HepG2 (cell line): ENCODE measurements at regions not wholly inside any gene's neighbourhood (a gene's known extent, or its start where the extent isn't known, plus 50 kb on each side); places are given as distances from the start of the nearest gene placed in this dataset.

Experiments used
- ATAC-seq: fragments of 200-7000 bp; cut with Tn5 transposase; 3 replicates; pipeline ENCODE4 v1.9.1; 2020; ENCODE audit warnings: mild to moderate bottlenecking, moderate library complexity
- BruUV-seq: library from RNA; stranded (reverse); fragments of 400-500 nt; replicated peaks from 2 replicates; lab custom pipeline; 2021; lab: Mats Ljungman, UMichigan
- CTCF ChIA-PET: fragments of 300-600 bp; formaldehyde crosslinking; extraction: SDS; loops from one replicate; lab custom pipeline; 2021; ENCODE audit warnings: low total read pairs, inconsistent platforms, low intra/inter-chr PET ratio; lab: Yijun Ruan, JAX
- POLR2A ChIA-PET: fragments of 350-600 bp; sonication (Branson Sonifier 250); formaldehyde crosslinking; loops from one replicate; lab custom pipeline; 2020; ENCODE audit warnings: antibody characterized with exemption, inconsistent platforms; lab: Yijun Ruan, JAX
- DNase-seq: peaks from one replicate; pipeline ENCODE4 v3.0.0-alpha.2; 2015; ENCODE audit warnings: low spot score
- FAIRE-seq: peaks from 3 replicates; lab custom pipeline; 2011; peaks lifted over from hg19 to GRCh38; lab: Jason Lieb, UNC
- H2AFZ ChIP-seq: one replicate; pipeline ENCODE4 v1.6.1; 2011; ENCODE audit warnings: low read length, inconsistent platforms
- H3K27ac ChIP-seq: fragments of 300-600 bp; 3 replicates; pipeline ENCODE4 v1.8.0; 2011; ENCODE audit warnings: mixed run types, mild to moderate bottlenecking, mixed read lengths, low read length, inconsistent platforms; ENCODE audit not compliant: insufficient read depth; ENCODE audit errors: extremely low read length
- H3K27me3 ChIP-seq, 2 experiments: fragments of 200-600 bp in 1 of 2; 2 replicates in 1 of 2; 3 replicates in 1 of 2; pipeline versions ENCODE4 v1.6.0 to v1.8.0; 2011; ENCODE audit warnings: low read length in 2 of 2, mild to moderate bottlenecking in 2 of 2, moderate library complexity in 2 of 2, inconsistent platforms in 1 of 2; ENCODE audit not compliant: insufficient read depth in 2 of 2, control insufficient read depth in 1 of 2
- H3K36me3 ChIP-seq, 2 experiments: fragments of 200-600 bp in 1 of 2; replicated peaks in 1 of 2; 2 replicates in 1 of 2; 3 replicates in 1 of 2; pipeline versions ENCODE4 v1.5.1 to v1.8.0; 2011; ENCODE audit warnings: low read length in 2 of 2, inconsistent platforms in 1 of 2; ENCODE audit not compliant: insufficient read depth in 2 of 2, control insufficient read depth in 1 of 2
- H3K4me1 ChIP-seq: 2 replicates; pipeline ENCODE4 v1.5.1; 2012; ENCODE audit warnings: low read length, inconsistent platforms; ENCODE audit not compliant: insufficient read depth
- H3K4me2 ChIP-seq: 2 replicates; pipeline ENCODE4 v1.6.0; 2011; ENCODE audit warnings: low read depth, low read length, inconsistent platforms
- H3K4me3 ChIP-seq, 3 experiments: fragments of 200-600 bp in 1 of 3; sonication (generic), shearing (Covaris generic) in 1 of 3; replicated peaks in 1 of 3; 2 replicates each; pipeline ENCODE4 v1.5.1; 2011 to 2016; ENCODE audit warnings: low read length in 3 of 3, inconsistent platforms in 2 of 3, low read depth in 2 of 3, mild to moderate bottlenecking in 2 of 3, control low read depth in 1 of 3, mixed read lengths in 1 of 3; ENCODE audit not compliant: insufficient read depth in 1 of 3
- H3K79me2 ChIP-seq: one replicate; pipeline ENCODE4 v1.6.1; 2011; ENCODE audit warnings: low read length, inconsistent platforms; ENCODE audit not compliant: insufficient read depth
- H3K9ac ChIP-seq: 2 replicates; pipeline ENCODE4 v1.6.0; 2011; ENCODE audit warnings: mild to moderate bottlenecking, low read depth, low read length, inconsistent platforms; ENCODE audit not compliant: insufficient read depth
- H3K9me3 ChIP-seq: 2 replicates; pipeline ENCODE4 v1.5.1; 2012; ENCODE audit warnings: mild to moderate bottlenecking, low read length
- H4K20me1 ChIP-seq: 2 replicates; pipeline ENCODE4 v1.6.0; 2011; ENCODE audit warnings: inconsistent platforms, mild to moderate bottlenecking, low read length, moderate library complexity; ENCODE audit not compliant: insufficient read depth
- ARHGAP35 ChIP-seq: sonication (generic); formaldehyde crosslinking; IDR thresholded peaks from 2 replicates; pipeline ENCODE4 v1.9.0; 2022; ENCODE audit warnings: mild to moderate bottlenecking, inconsistent platforms, moderate library complexity, missing genetic modification reagents, borderline replicate concordance
- BRD4 ChIP-seq: sonication (generic); formaldehyde crosslinking; IDR thresholded peaks from 2 replicates; pipeline ENCODE4 v1.4.0; 2020; ENCODE audit warnings: missing genetic modification reagents
- IRX3 ChIP-seq: sonication (generic); formaldehyde crosslinking; IDR thresholded peaks from 2 replicates; pipeline ENCODE4 v1.8.1; 2023; ENCODE audit warnings: mild to moderate bottlenecking, low read depth, missing genetic modification reagents, borderline replicate concordance
- JARID2 ChIP-seq: sonication (generic); formaldehyde crosslinking; IDR thresholded peaks from 2 replicates; pipeline ENCODE4 v1.8.1; 2023; ENCODE audit warnings: missing genetic modification reagents, inconsistent platforms; ENCODE audit not compliant: insufficient replicate concordance
- KDM5B ChIP-seq: sonication (generic); formaldehyde crosslinking; IDR thresholded peaks from 2 replicates; pipeline ENCODE4 v1.4.0; 2020; ENCODE audit warnings: missing genetic modification reagents, mild to moderate bottlenecking, borderline replicate concordance
- NR0B2 ChIP-seq: sonication (generic); formaldehyde crosslinking; IDR thresholded peaks from 2 replicates; pipeline ENCODE4 v1.4.0; 2020; ENCODE audit warnings: mild to moderate bottlenecking, missing genetic modification reagents
- SNAPC5 ChIP-seq: sonication (generic); formaldehyde crosslinking; IDR thresholded peaks from 2 replicates; pipeline ENCODE4 v1.8.1; 2023; ENCODE audit warnings: mild to moderate bottlenecking, missing genetic modification reagents, borderline replicate concordance
- STAT6 ChIP-seq: sonication (generic); formaldehyde crosslinking; IDR thresholded peaks from 2 replicates; pipeline ENCODE4 v1.4.0; 2020; ENCODE audit warnings: missing genetic modification reagents, mild to moderate bottlenecking, borderline replicate concordance
- TARDBP ChIP-seq: sonication (generic); formaldehyde crosslinking; IDR thresholded peaks from 2 replicates; pipeline ENCODE4 v1.8.0; 2022; ENCODE audit warnings: mild to moderate bottlenecking, missing genetic modification reagents
- THAP9 ChIP-seq: sonication (generic); formaldehyde crosslinking; IDR thresholded peaks from 2 replicates; pipeline ENCODE4; 2020; ENCODE audit warnings: missing genetic modification reagents, mild to moderate bottlenecking, borderline replicate concordance
- ZNF367 ChIP-seq: sonication (generic); formaldehyde crosslinking; IDR thresholded peaks from 2 replicates; pipeline ENCODE4 v1.4.0; 2020; ENCODE audit warnings: missing genetic modification reagents, borderline replicate concordance
- ZNF564 ChIP-seq: sonication (generic); formaldehyde crosslinking; IDR thresholded peaks from 2 replicates; pipeline ENCODE4 v1.8.1; 2023; ENCODE audit warnings: mild to moderate bottlenecking, missing genetic modification reagents
- ZNF709 ChIP-seq: sonication (generic); formaldehyde crosslinking; IDR thresholded peaks from 2 replicates; pipeline ENCODE4 v1.5.0; 2020; ENCODE audit warnings: mild to moderate bottlenecking, missing genetic modification reagents
- ZNF720 ChIP-seq: sonication (generic); formaldehyde crosslinking; IDR thresholded peaks from 2 replicates; pipeline ENCODE4 v1.4.0; 2020; ENCODE audit warnings: missing genetic modification reagents
- ZNF746 ChIP-seq: sonication (generic); formaldehyde crosslinking; IDR thresholded peaks from 2 replicates; pipeline ENCODE4 v1.8.0; 2022; ENCODE audit warnings: mild to moderate bottlenecking, missing genetic modification reagents
- ZNF790 ChIP-seq: sonication (generic); formaldehyde crosslinking; IDR thresholded peaks from 2 replicates; pipeline ENCODE4 v1.8.0; 2022; ENCODE audit warnings: missing genetic modification reagents, mild to moderate bottlenecking, borderline replicate concordance
- whole genome bisulfite sequencing: methylation state at CpG from one replicate; pipeline ENCODE4 v1.1.6; 2017; ENCODE audit warnings: low lambda C conversion rate; 5-methylcytosine and 5-hydroxymethylcytosine counted together
- in situ Hi-C: cut with HindIII; loops from 2 replicates; pipeline ENCODE4 v1.10.0; 2017; ENCODE audit warnings: low pct_unique_long_range_greater_than_20kb; ENCODE audit not compliant: extremely low pct_ligation_motif_present
- intact Hi-C: fragments of 100-400 bp; cut with micrococcal nuclease; formaldehyde crosslinking; loops from one replicate; pipeline ENCODE4 v1.10.0; 2022; ENCODE audit not compliant: unreplicated experiment

- Histone ChIP-seq H4K20me1 (no peaks in the 10 kb centered on the region), H3K9ac (no peak overlapping the region), H3K36me3 (no peaks in the 10 kb centered on the region), H3K4me1 (no peaks in the 10 kb centered on the region), H3K27ac (no peak overlapping the region), H2AFZ (no peak overlapping the region), H3K4me3 (no peak overlapping the region), H3K27me3 (no peaks in the 10 kb centered on the region; a peak in 2 of 5 replicates), H3K79me2 (no peaks in the 10 kb centered on the region), H3K4me2 (no peak overlapping the region), H3K9me3 (no peaks in the 10 kb centered on the region)
- in situ Hi-C loops (no loop called here), intact Hi-C loops (no loop called here)
- WGBS: 0% methylated on average over 1 of the region's 1 CpG
- TF ChIP-seq ZNF746 (CRISPR knock-in tag): no peak
- no peak for TF ChIP-seq ZNF709 (CRISPR knock-in tag)
- TF ChIP-seq TARDBP (CRISPR knock-in tag): no peak
- no peak for TF ChIP-seq KDM5B (CRISPR knock-in tag)
- TF ChIP-seq BRD4 (CRISPR knock-in tag): no peak
- no peak for TF ChIP-seq STAT6 (CRISPR knock-in tag)
- no peak for TF ChIP-seq NR0B2 (CRISPR knock-in tag)
- TF ChIP-seq SNAPC5 (CRISPR knock-in tag): no peak
- TF ChIP-seq JARID2 (CRISPR knock-in tag): no peak
- no peak for TF ChIP-seq IRX3
- TF ChIP-seq ZNF720 (CRISPR knock-in tag): no peak
- no peak for TF ChIP-seq ARHGAP35
- no peak for TF ChIP-seq ZNF790
- TF ChIP-seq ZNF367: no peak
- TF ChIP-seq THAP9 (CRISPR knock-in tag): no peak
- TF ChIP-seq ZNF564 (CRISPR knock-in tag): no peak
- no peak for ATAC-seq
- no peak for DNase-seq
- ChIA-PET POLR2A (no interaction called here), CTCF (no interaction called here)
- BruUV-seq: no TSS peak
- no peak for FAIRE-seq
Observed at GRCh38 chr17:13200671-13201070, 182.8 kb upstream of the ELAC2 start.
